ENCODE measurements at regions not wholly inside any gene's neighbourhood (a gene's known extent, or its start where the extent isn't known, plus 50 kb on each side); places are given as distances from the start of the nearest gene placed in this dataset.

DNA sequence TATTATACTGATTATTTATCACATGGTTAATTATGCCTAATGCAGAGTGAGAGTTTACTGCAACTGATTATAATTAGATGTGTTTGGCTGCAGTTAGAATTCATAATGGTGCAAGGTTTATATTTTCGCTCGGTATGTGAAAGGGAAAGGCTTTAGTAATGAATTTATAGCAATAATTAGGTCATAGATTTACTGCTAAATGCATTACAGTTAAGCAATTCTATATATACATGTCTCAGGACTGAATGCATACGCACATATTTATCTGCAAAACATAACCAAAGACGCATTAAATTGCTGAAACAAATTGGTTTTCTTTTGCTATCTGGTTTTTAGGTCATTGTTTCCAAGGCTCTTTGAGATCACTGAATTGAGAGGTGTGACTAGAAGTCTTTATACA lies 428.1 kb upstream of the PDE3A start:
- TF ChIP-seq POLR2A (IDR thresholded peaks at IDR 0.05) (no peak), CTCF (IDR thresholded peaks at IDR 0.05) (no peak)
